AG08396 (cell line): ENCODE measurements at regions not wholly inside any gene's neighbourhood (a gene's known extent, or its start where the extent isn't known, plus 50 kb on each side); places are given as distances from the start of the nearest gene placed in this dataset.
"Not testable (repeated sequence)": the region's sequence is repeated elsewhere in the genome, so short reads cannot be mapped to it uniquely, and the experiment has no call there.

Experiments
- DNase-seq: peaks from one replicate; pipeline ENCODE4 v3.0.0; 2012; ENCODE audit warnings: low spot score, mixed read lengths

GRCh38 chr5:34096033-34096432 lies 53.0 kb upstream of the C1QTNF3 start:
- DNase-seq: not testable (repeated sequence)

- DNase-seq: not testable (repeated sequence)
These were observed 56.9 kb upstream of the C1QTNF3 start for GRCh38 chr5:34099891-34100290.

DNA sequence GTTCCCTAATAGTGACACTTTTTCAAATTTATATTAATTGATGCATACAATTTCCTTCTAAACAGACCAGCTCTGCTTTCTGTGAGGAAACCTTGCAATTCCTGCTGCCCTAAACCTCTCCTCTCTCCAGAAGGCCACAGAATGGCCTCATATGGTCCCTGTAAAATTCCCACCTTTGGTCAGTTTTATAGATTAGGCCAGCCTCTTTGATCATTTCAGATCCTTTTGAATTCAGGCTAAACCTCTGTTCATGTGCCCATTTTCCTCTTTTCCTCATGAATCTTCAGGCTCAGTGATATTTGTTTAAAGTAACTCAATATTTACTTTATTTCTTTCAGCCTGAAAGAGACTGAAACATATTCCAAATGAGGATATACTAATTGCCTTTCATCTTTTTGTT lies 58.6 kb upstream of the C1QTNF3 start:
- not testable (repeated sequence) for DNase-seq

- DNase-seq: not testable (repeated sequence)
These were observed 65.9 kb upstream of the C1QTNF3 start for GRCh38 chr5:34108897-34109296.

GRCh38 chr5:34124280-34124679 lies 81.3 kb upstream of the C1QTNF3 start:
- DNase-seq: not testable (repeated sequence)

DNA sequence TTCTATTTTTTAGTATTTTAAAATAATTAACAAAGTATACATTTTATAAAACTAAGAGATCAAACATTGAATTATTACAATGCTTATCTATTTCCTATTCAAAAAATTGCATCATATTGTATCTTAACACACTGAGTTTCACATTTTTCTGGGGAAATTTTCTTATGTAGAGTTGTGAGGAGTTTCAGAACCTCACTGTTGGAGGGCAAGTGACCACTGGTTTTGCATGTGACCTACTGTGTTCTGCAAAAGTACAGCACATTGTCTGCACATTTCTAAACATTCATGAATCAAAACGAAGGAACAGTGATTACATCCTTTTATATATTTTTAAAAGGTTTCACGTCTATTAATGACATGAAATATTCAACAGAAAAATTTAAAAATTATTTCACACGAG lies 82.3 kb upstream of the C1QTNF3 start:
- not testable (repeated sequence) for DNase-seq

GRCh38 chr5:34126741-34127140 lies 83.7 kb upstream of the C1QTNF3 start:
- not testable (repeated sequence) for DNase-seq

DNA sequence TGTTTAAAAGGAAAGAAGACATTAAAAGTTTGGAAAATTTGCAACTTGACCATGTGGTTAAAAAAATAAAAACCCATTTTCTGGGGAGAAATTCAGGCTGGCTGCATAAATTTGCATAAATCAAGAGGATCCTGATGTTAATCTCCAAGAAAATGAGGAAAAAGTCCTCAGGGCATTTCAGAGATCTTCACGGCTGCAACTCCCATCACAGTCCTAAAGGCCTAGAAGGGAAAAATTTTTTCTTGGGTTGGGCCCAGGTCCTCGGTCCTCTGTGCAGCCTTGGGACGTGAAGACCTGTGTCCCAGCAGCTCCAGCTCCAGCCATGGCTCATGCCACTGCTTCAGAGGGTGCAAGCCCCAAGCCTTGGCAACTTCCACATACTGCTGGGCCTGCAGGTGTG lies 84.8 kb upstream of the C1QTNF3 start:
- not testable (repeated sequence) for DNase-seq

GRCh38 chr5:34128890-34129289 lies 85.9 kb upstream of the C1QTNF3 start:
- not testable (repeated sequence) for DNase-seq

- not testable (repeated sequence) for DNase-seq
These were observed 112.0 kb upstream of the C1QTNF3 start for GRCh38 chr5:34154988-34155387.

GRCh38 chr5:34156703-34157414 lies 113.8 kb upstream of the C1QTNF3 start:
- peak; percentile 1 for DNase-seq

DNA sequence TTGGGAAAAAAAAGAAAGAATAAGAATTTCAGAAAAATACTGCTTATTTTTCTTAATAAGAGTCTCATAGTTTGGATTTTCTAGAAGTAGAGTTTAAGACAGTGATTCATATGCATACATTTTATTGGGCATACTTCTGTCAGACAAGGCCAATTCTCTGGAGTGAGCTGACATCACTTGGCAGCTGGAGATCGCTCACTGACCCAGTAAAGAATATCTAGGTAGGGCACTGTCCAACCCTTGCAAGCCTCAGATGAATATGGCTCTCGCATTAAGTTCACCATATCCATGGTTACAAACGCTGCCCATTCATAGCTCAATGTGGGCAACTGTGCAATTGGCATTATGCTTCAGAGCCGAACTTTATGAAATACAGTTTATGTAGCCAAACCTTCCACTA lies 117.9 kb upstream of the C1QTNF3 start:
- DNase-seq: not testable (repeated sequence)

- not testable (repeated sequence) for DNase-seq
These were observed 128.4 kb upstream of the C1QTNF3 start for GRCh38 chr5:34171398-34171797.

DNA sequence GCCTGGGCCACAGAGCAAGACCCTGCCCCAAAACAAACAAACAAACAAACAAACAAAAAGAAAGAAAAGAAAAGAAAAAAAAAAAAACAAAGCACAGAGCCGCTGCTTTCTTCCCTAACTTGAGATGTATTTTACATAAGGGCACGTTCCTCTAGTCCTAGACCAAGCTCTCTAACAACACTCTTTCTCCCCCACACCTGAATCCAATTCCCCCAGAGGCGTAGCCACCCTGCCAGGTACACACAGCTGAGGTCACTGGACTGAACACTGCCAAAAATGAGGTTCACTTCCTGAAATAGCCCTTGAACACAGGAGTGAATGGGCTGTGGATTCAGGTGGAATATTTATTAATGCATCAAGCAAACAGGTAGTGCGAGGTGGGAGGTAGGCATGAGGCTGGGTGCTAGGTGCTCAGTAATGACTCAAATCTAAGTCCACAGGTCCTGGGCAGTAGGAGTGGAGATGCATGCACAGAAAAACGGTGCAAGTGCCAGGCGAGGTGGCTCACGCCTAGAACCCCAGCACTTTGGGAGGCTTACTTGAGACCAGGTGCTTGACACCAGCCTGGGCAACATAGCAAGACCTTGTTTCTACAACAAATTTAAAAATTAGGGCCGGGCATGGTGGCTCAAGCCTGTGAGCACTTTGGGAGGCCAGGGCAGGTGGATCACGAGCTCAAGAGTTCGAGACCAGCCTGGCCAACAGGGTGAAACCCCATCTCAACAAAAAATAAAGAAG lies 136.6 kb upstream of the C1QTNF3 start:
- not testable (repeated sequence) for DNase-seq

DNA sequence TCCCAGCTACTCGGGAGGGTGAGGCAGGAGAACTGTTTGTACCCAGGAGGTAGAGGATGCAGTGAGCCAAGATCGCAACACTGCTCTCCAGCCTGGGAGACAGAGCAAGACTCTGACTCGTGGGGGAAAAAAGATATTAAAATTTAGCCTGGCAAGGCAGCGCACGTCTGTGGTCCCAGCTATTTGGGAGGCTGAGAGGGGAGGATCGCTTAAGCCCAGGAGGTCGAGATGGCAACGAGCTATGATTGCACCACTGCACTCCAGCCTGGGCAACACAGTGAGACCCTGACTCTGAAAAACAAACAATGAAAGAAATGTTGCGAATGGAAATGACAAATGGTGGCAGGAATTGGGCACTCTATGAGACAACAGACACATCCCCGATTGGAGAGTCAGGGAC lies 137.2 kb upstream of the C1QTNF3 start:
- DNase-seq: not testable (repeated sequence)

DNA sequence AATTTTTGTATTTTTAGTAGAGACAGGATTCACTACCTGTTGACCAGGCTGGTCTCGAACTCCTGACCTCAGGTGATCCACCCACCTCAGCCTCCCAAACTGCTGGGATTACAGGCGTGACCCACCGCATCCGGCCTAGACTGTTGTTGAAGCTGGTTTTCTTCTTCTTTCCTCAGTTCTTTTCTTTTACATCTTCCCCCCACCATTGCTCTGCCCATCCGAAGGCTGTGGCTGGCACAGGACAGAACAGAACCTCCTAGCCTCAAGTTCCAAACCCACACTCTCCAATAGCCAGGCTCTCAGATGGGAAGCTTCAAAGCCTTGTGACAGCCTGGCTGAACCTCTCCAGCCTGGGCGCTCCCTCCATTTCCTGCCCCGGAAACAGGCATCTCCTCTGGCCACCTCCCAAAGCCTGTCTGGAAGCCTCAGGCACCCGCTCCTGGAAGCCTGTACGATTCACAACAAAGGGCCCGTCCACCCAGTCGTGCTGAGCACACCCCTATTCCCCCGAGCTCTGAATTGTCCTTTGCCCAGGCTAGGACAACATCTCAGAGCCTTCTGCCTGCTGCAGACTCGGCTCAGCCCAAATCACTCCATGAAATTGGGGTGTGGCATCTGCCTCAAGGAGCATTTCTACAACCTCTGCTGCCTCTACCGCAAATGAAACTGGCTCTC lies 138.1 kb upstream of the C1QTNF3 start:
- not testable (repeated sequence) for DNase-seq

GRCh38 chr5:34185005-34185404 lies 142.0 kb upstream of the C1QTNF3 start:
- not testable (repeated sequence) for DNase-seq

- not testable (repeated sequence) for DNase-seq
These were observed 142.6 kb upstream of the C1QTNF3 start for GRCh38 chr5:34185572-34185971.

- not testable (repeated sequence) for DNase-seq
These were observed 143.1 kb upstream of the C1QTNF3 start for GRCh38 chr5:34186108-34186507.

DNA sequence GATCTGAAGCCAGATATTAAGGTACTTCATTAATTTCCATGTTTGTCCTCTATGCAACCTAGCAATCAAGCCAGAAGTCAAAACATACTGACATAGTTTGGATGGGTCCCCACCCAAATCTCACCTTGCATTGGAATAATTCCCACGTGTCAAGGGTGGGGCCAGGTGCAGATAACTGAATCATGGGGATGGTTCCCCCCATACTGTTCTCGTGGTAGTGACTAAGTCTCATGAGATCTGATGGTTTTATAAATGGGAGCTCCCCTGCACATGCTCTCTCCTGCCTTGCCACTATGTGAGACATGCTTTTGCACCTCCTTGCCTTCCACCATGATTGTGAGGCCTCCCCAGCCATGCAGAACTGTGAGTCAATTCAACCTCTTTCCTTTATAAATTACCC lies 143.9 kb upstream of the C1QTNF3 start:
- not testable (repeated sequence) for DNase-seq

DNA sequence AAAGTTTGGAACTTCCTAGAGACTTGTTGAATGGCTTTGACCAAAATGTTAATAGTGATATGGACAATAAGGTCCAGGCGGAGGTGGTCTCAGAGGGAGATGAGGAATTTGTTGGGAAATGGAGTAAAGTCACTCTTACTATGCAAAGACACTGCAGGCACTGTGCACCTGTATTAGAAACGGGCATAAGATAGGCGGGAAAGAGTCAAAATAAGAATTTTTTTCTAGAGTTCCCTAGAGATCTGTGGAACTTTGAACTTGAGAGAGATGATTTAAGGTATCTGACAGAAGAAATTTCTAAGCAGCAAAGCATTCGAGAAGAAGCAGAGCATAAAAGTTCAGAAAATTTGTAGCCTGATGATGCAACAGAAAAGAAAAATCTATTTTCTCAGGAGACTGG lies 144.4 kb upstream of the C1QTNF3 start:
- DNase-seq: not testable (repeated sequence)

- not testable (repeated sequence) for DNase-seq
These were observed 145.2 kb upstream of the C1QTNF3 start for GRCh38 chr5:34188001-34188822.
